GM19240 (cell line): ENCODE measurements at regions not wholly inside any gene's neighbourhood (a gene's known extent, or its start where the extent isn't known, plus 50 kb on each side); places are given as distances from the start of the nearest gene placed in this dataset.
"Not testable (repeated sequence)": the region's sequence is repeated elsewhere in the genome, so short reads cannot be mapped to it uniquely, and the experiment has no call there.

Source experiments
- DNase-seq: peaks from one replicate; pipeline ENCODE4 v3.0.0; 2011; ENCODE audit warnings: low spot score; ENCODE audit not compliant: insufficient read length

DNA sequence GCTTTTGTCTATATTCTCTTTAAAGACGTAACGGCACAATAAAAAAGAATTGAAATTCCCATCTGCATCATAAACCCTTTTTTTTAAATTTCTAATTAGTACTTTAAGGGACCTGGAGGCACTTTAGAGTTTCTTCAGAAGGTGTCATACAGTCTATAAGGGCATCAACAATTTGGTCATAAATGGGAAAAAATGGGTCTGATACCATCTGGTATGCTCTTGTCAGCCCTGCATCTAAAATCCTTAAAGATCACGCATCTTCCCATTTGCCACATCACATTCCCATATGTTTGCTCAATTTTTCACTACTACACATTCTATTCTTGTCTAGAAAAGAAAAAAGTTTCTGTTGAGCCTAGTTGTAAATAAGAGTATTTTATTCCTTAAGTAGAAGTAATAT, 53.8 kb downstream of the COX7C start:
- no peak for DNase-seq

- DNase-seq = no peak
Observed at GRCh38 chr5:86674069-86674468, 56.3 kb downstream of the COX7C start.

DNA sequence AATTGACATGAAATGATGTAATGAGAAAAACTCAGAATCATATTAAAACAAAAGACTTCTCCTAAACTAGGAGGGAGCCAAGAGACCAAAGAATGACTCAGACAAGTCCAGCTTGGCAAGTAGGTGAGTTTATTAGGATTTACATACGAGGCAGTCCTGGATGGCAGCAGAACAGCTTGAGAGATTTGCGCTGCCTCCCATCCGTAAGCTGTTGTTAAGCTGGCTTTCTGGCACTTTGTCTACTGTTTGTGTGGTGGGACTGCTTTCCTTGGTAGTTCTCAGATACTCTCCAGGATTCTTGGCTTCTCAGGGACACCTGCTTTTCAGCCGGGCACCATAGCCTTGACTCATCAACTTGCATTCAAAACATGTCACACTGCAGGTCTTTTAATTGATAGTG, 57.6 kb downstream of the COX7C start:
- DNase-seq = no peak

GRCh38 chr5:86679529-86679928, 61.8 kb downstream of the COX7C start:
- DNase-seq = no peak

- DNase-seq = no peak
Observed at GRCh38 chr5:86679949-86680348, 62.2 kb downstream of the COX7C start.

- DNase-seq = no peak
Observed at GRCh38 chr5:86684222-86684621, 66.5 kb downstream of the COX7C start.

GRCh38 chr5:86686046-86686445, 68.3 kb downstream of the COX7C start:
- no peak for DNase-seq

DNA sequence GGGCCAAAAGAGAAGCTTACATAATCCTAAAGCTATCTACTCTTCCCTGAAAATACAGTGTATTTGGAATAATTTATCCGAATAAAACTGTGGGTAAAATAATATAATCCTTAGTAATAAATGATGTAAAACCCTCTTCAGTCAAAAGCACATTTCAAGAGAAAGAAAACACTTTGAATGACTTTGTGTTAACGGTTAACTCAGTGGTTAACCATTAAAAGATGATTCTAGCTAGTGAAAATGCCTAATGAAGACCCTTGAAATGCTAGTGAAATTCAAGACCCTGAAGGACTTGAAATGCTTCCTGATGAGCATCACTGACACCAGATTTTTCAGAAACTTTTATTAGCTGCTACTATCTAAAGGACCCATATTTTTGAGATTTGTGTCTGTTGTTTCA, 70.7 kb downstream of the COX7C start:
- DNase-seq = no peak

DNA sequence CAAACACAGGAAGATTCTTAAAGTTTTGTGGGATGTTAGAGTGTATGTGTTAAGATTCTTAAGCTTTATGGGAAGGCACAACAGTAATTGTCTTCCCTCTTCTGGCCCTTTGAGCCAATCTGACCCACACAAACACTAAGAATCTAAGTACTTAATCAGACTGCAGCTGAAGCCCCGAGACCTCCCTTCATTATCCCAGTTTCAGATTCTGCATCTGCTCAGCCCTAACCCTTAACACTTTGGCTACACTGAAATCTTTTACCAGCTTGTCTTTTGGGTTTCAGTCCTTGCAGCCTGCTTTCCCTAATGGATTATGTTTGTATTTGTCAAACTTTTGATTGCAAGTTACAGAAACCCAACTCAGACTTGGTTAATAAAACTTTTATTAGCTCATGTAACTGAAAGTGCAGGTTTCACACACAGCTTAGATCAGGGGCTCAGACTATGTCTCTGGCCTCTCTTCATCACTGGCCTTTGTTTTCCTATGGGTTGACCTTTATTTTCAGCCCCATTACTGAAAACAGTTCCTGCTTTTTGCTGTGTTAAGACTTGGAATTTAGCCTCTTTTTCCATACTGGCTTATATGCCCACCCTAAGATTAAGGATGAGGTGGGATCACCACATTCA, 71.5 kb downstream of the COX7C start:
- DNase-seq = no peak

- DNase-seq = no peak
Observed at GRCh38 chr5:86709157-86709881, 91.6 kb downstream of the COX7C start.

- DNase-seq = no peak
Observed at GRCh38 chr5:86716121-86716520, 98.4 kb downstream of the COX7C start.

GRCh38 chr5:86731319-86732117, 113.8 kb downstream of the COX7C start:
- not testable (repeated sequence) for DNase-seq

GRCh38 chr5:86735370-86735769, 117.6 kb downstream of the COX7C start:
- no peak for DNase-seq

DNA sequence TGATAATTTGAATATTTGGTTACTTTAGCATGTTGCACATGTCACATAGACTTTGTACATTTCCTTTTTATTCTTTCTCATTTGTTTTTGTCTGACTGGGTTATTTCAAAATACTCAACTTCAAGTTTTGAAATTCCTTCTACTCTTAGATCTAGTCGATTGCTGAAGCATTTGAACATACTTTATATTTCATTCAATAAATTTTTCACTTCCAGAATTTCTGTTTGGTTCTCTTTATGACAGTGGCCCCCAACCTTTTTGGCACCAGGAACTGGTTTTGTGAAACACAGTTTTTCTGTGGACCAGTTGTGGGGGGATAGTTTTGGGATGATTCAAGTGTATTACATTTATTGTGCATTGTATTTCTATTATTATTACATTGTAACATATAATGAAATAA, 119.8 kb downstream of the COX7C start:
- no peak for DNase-seq

GRCh38 chr5:86748538-86749105, 130.9 kb downstream of the COX7C start:
- no peak for DNase-seq

DNA sequence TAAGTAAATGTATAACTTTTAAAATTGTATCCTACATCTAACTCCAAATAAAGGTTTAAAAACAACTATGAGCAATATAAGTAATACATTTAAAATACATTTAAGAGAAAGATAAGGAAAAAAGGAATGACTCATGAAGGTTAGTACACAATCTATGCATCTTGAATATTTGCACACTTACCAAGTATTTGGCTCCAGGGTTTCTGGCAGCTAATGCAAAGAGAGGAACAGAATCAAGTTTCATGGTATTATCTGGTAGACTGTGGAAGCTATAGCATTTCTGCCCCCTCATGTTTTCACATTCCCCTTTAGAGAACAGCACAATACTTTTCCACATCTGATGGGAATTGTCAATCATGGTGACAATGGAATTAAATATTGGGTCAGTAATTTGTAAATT, 132.1 kb downstream of the COX7C start:
- DNase-seq = no peak

GRCh38 chr5:86756839-86757238, 139.1 kb downstream of the COX7C start:
- DNase-seq = no peak

DNA sequence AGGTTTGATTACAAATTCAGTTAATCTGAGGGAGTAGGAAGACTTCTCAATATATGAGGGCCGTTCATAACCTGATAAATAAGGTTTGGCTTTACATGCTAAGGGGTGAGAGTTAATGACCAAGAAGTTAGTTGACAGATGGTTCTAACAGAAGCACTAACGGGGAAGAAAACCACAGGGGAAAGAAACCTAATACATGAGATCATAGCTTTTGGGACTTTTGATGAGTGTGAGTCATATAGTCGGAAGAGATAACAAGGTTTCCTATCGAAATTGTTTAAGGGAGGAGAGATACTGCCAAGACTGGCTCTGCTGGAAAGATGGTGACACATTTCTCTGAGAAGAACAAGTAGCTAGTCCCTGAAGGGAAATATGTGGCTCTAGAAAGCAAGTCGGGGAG, 140.1 kb downstream of the COX7C start:
- no peak for DNase-seq

- DNase-seq = no peak
Observed at GRCh38 chr5:86760661-86761060, 142.9 kb downstream of the COX7C start.

GRCh38 chr5:86763929-86764328, 146.2 kb downstream of the COX7C start:
- no peak for DNase-seq

DNA sequence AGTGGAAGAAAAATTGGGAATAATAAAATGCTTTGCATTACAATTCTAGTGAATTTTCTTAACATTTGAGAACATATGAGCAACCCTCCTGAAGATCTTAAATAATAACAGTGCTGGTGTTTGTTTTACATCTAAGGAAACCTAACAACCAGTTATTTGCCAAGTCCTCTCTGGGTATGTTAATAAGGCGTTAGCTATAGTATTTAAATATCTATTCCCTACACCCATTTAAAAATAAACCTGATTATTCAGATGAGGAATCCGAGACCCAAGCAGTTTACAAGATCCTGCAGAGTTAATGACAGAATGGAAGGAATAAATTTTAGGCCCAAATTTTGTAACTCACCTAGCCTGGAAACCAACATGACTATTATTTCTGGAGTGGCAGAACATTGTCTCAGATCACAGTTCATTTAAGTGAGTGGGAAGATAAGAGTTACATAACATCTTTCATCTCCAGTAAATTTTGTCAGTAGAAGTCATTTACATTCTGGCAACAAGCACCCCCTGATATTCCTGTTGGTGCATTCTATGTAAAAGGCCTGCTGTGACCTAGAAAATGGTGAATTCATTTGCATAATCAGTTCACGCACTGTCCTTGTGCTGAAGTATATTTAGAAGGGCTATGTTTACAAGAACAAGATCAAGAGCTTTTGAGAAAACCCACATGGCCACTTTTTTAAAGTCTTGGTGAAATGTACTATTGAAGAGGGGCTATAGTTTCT, 148.2 kb downstream of the COX7C start:
- DNase-seq = no peak
